HepG2 (cell line): ENCODE measurements at regions not wholly inside any gene's neighbourhood (a gene's known extent, or its start where the extent isn't known, plus 50 kb on each side); places are given as distances from the start of the nearest gene placed in this dataset.

Source experiments
- ARNT ChIP-seq: fragments of 450-650 bp; IDR thresholded peaks from 2 replicates; pipeline ENCODE4 v1.6.1; 2017
- ARNTL ChIP-seq: sonication (generic); formaldehyde crosslinking; IDR thresholded peaks from 2 replicates; pipeline ENCODE4 v1.4.0; 2020; ENCODE audit warnings: mild to moderate bottlenecking, missing genetic modification reagents
- BHLHE40 ChIP-seq: IDR thresholded peaks from 2 replicates; pipeline ENCODE4 v1.6.1; 2011; ENCODE audit warnings: low read length, improper control_type of control experiment
- HNRNPLL ChIP-seq: fragments of 200-400 bp; formaldehyde crosslinking; IDR thresholded peaks from 2 replicates; pipeline ENCODE4 v1.6.1; 2017; ENCODE audit warnings: mild to moderate bottlenecking, low read depth, low read length; ENCODE audit not compliant: poor library complexity, severe bottlenecking
- NRL ChIP-seq: sonication (generic); formaldehyde crosslinking; IDR thresholded peaks from 2 replicates; pipeline ENCODE4 v1.5.0; 2020; ENCODE audit warnings: missing genetic modification reagents, mild to moderate bottlenecking, moderate library complexity, borderline replicate concordance
- POLR2A ChIP-seq, 2 experiments: IDR thresholded peaks; 2 replicates each; pipeline ENCODE4 v1.6.1; 2011; ENCODE audit warnings: low read depth in 2 of 2, low read length in 2 of 2, mild to moderate bottlenecking in 1 of 2, moderate library complexity in 1 of 2; ENCODE audit not compliant: insufficient read depth in 1 of 2
- ZFP36 ChIP-seq: fragments of 150-350 bp; IDR thresholded peaks from 2 replicates; pipeline ENCODE4 v1.6.1; 2018; ENCODE audit warnings: borderline replicate concordance, low read length, low read depth; ENCODE audit not compliant: partially characterized antibody
- ZFP90 ChIP-seq: sonication (generic); formaldehyde crosslinking; IDR thresholded peaks from 2 replicates; pipeline ENCODE4 v1.8.0; 2022; ENCODE audit warnings: missing genetic modification reagents, mild to moderate bottlenecking, inconsistent platforms, borderline replicate concordance
- ZNF180 ChIP-seq: sonication (generic); formaldehyde crosslinking; IDR thresholded peaks from 2 replicates; pipeline ENCODE4 v1.4.0; 2020; ENCODE audit warnings: low read depth, missing genetic modification reagents, borderline replicate concordance
- ZNF775 ChIP-seq: sonication (generic); formaldehyde crosslinking; IDR thresholded peaks from 2 replicates; pipeline ENCODE4 v1.4.0; 2020; ENCODE audit warnings: missing genetic modification reagents, mild to moderate bottlenecking, moderate library complexity, borderline replicate concordance
- ZNF788 ChIP-seq: sonication (generic); formaldehyde crosslinking; IDR thresholded peaks from 2 replicates; pipeline ENCODE4 v1.5.0; 2020; ENCODE audit warnings: mild to moderate bottlenecking, missing genetic modification reagents, borderline replicate concordance
- ZNF83 ChIP-seq: sonication (generic); formaldehyde crosslinking; IDR thresholded peaks from 2 replicates; pipeline ENCODE4 v1.4.0; 2020; ENCODE audit warnings: missing genetic modification reagents, mild to moderate bottlenecking, borderline replicate concordance
- ZNF850 ChIP-seq: sonication (generic); formaldehyde crosslinking; conservative IDR thresholded peaks from 2 replicates; pipeline ENCODE4 v1.9.0; 2021; ENCODE audit warnings: mild to moderate bottlenecking, missing genetic modification reagents
- TF ChIP-seq, protein P1 (sequence below): sonication (generic); formaldehyde crosslinking; IDR thresholded peaks from 2 replicates; pipeline ENCODE4 v1.4.0; 2020; ENCODE audit warnings: mild to moderate bottlenecking, missing genetic modification reagents, borderline replicate concordance
- TF ChIP-seq, protein P2 (sequence below): IDR thresholded peaks from 2 replicates; pipeline ENCODE4 v1.6.1; 2012; ENCODE audit warnings: low read length, improper control_type of control experiment
- TF ChIP-seq, protein P3 (sequence below): sonication (generic); formaldehyde crosslinking; IDR thresholded peaks from 2 replicates; pipeline ENCODE4 v1.8.0; 2022; ENCODE audit warnings: mild to moderate bottlenecking, missing genetic modification reagents, moderate library complexity
- TF ChIP-seq, protein P4 (sequence below): sonication (generic); formaldehyde crosslinking; IDR thresholded peaks from 2 replicates; pipeline ENCODE4 v1.4.0; 2020; ENCODE audit warnings: mild to moderate bottlenecking, low read depth, missing genetic modification reagents

DNA sequence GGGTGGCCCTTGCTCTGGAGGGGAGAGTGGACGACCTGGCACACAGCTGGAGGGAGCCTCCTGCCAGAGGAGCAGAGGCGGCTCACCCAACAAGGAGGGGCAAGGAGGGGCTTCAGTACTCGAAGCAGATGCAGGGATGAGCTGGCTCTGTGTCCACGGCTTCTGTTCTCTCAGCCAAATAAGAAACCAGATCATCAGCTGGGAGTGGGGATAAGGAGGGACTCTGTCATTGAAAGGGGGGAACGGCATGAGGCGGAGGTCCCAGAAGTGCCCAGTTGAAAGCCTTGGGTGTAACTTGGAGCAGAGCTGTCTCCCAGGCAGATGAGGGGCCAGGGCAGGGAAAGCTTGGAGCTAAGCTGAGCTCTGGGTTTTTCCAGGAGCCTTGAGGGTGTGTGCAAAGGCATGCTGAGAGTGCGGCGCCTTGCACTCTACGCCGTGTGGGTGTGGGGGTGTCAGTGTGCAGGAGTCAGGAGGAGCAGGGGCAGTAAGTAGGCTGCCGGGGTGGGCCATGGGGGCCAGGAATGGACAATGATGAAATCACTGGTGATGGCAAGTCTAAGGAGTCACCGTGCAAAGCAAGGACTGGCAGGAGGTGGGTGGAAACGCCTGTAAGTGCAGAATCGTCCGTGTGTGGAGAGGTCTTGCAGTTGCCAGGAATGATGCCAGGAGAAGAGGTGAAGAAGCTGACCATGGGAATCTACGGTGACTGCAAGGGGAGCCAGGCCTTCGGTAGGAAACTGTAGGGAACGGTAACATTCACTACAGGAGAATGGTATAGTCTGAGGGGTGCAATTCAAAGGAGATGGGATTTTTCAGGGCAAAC is 85.4 kb upstream of the FOXQ1 start (continued):
- TF ChIP-seq, protein P1, sequence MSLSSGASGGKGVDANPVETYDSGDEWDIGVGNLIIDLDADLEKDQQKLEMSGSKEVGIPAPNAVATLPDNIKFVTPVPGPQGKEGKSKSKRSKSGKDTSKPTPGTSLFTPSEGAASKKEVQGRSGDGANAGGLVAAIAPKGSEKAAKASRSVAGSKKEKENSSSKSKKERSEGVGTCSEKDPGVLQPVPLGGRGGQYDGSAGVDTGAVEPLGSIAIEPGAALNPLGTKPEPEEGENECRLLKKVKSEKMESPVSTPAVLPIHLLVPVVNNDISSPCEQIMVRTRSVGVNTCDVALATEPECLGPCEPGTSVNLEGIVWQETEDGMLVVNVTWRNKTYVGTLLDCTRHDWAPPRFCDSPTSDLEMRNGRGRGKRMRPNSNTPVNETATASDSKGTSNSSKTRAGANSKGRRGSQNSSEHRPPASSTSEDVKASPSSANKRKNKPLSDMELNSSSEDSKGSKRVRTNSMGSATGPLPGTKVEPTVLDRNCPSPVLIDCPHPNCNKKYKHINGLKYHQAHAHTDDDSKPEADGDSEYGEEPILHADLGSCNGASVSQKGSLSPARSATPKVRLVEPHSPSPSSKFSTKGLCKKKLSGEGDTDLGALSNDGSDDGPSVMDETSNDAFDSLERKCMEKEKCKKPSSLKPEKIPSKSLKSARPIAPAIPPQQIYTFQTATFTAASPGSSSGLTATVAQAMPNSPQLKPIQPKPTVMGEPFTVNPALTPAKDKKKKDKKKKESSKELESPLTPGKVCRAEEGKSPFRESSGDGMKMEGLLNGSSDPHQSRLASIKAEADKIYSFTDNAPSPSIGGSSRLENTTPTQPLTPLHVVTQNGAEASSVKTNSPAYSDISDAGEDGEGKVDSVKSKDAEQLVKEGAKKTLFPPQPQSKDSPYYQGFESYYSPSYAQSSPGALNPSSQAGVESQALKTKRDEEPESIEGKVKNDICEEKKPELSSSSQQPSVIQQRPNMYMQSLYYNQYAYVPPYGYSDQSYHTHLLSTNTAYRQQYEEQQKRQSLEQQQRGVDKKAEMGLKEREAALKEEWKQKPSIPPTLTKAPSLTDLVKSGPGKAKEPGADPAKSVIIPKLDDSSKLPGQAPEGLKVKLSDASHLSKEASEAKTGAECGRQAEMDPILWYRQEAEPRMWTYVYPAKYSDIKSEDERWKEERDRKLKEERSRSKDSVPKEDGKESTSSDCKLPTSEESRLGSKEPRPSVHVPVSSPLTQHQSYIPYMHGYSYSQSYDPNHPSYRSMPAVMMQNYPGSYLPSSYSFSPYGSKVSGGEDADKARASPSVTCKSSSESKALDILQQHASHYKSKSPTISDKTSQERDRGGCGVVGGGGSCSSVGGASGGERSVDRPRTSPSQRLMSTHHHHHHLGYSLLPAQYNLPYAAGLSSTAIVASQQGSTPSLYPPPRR = 0 out of 2 replicates have a peak, but pooled peaks have one; percentile 6
- TF ChIP-seq HNRNPLL (peak; percentile 18), ARNT (no peak), ZNF180 (CRISPR knock-in tag) (no peak), ARNTL (0 out of 2 replicates have a peak, but pooled peaks have one; percentile 24), ZNF788 (CRISPR knock-in tag) (0 out of 2 replicates have a peak, but pooled peaks have one; percentile 34), POLR2A (IDR thresholded peaks at IDR 0.05; ENCODE audit: insufficient read depth in 1 of 2, low read depth in 2 of 2, low read length in 2 of 2) (no peak; a peak in 1 of 4 replicates), ZFP36 (no peak), ZNF850 (no peak), ZNF775 (CRISPR knock-in tag) (no peak), BHLHE40 (no peak), NRL (CRISPR knock-in tag) (no peak), ZFP90 (CRISPR knock-in tag) (no peak), ZNF83 (no peak)
- TF ChIP-seq, protein P2, sequence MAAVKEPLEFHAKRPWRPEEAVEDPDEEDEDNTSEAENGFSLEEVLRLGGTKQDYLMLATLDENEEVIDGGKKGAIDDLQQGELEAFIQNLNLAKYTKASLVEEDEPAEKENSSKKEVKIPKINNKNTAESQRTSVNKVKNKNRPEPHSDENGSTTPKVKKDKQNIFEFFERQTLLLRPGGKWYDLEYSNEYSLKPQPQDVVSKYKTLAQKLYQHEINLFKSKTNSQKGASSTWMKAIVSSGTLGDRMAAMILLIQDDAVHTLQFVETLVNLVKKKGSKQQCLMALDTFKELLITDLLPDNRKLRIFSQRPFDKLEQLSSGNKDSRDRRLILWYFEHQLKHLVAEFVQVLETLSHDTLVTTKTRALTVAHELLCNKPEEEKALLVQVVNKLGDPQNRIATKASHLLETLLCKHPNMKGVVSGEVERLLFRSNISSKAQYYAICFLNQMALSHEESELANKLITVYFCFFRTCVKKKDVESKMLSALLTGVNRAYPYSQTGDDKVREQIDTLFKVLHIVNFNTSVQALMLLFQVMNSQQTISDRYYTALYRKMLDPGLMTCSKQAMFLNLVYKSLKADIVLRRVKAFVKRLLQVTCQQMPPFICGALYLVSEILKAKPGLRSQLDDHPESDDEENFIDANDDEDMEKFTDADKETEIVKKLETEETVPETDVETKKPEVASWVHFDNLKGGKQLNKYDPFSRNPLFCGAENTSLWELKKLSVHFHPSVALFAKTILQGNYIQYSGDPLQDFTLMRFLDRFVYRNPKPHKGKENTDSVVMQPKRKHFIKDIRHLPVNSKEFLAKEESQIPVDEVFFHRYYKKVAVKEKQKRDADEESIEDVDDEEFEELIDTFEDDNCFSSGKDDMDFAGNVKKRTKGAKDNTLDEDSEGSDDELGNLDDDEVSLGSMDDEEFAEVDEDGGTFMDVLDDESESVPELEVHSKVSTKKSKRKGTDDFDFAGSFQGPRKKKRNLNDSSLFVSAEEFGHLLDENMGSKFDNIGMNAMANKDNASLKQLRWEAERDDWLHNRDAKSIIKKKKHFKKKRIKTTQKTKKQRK = no peak
- TF ChIP-seq, protein P3, sequence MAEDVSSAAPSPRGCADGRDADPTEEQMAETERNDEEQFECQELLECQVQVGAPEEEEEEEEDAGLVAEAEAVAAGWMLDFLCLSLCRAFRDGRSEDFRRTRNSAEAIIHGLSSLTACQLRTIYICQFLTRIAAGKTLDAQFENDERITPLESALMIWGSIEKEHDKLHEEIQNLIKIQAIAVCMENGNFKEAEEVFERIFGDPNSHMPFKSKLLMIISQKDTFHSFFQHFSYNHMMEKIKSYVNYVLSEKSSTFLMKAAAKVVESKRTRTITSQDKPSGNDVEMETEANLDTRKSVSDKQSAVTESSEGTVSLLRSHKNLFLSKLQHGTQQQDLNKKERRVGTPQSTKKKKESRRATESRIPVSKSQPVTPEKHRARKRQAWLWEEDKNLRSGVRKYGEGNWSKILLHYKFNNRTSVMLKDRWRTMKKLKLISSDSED (CRISPR knock-in tag) = peak; percentile 63; the same call in 1 of the 2 replicates
- TF ChIP-seq, protein P4, sequence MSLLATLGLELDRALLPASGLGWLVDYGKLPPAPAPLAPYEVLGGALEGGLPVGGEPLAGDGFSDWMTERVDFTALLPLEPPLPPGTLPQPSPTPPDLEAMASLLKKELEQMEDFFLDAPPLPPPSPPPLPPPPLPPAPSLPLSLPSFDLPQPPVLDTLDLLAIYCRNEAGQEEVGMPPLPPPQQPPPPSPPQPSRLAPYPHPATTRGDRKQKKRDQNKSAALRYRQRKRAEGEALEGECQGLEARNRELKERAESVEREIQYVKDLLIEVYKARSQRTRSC (CRISPR knock-in tag) = 0 out of 2 replicates have a peak, but pooled peaks have one; percentile 17
